ENCODE measurements at regions not wholly inside any gene's neighbourhood (a gene's known extent, or its start where the extent isn't known, plus 50 kb on each side); places are given as distances from the start of the nearest gene placed in this dataset.

DNA sequence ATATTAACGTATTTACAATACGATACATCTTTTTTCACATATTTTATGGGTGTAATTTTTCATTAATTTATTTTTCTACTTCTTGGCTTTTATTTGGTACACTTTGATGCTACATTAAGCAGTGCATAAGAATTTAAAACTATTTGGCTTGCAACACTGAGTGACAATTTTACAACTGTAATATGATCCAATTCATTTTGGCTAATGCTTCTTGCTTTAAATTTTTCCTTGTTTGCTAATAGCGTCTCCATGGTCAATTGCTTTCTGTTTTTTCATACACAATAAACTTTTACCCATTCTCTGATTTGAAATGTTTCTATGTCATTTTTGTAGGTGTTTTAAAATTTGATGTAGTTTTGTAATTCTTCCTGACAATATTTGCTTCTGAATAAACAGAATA, 773.2 kb downstream of the FAM181B start:
- TF ChIP-seq JUNB (IDR thresholded peaks at IDR 0.05) (no peak), BMI1 (IDR thresholded peaks at IDR 0.05; ENCODE audit: borderline replicate concordance) (no peak)
- TF ChIP-seq, protein P1, sequence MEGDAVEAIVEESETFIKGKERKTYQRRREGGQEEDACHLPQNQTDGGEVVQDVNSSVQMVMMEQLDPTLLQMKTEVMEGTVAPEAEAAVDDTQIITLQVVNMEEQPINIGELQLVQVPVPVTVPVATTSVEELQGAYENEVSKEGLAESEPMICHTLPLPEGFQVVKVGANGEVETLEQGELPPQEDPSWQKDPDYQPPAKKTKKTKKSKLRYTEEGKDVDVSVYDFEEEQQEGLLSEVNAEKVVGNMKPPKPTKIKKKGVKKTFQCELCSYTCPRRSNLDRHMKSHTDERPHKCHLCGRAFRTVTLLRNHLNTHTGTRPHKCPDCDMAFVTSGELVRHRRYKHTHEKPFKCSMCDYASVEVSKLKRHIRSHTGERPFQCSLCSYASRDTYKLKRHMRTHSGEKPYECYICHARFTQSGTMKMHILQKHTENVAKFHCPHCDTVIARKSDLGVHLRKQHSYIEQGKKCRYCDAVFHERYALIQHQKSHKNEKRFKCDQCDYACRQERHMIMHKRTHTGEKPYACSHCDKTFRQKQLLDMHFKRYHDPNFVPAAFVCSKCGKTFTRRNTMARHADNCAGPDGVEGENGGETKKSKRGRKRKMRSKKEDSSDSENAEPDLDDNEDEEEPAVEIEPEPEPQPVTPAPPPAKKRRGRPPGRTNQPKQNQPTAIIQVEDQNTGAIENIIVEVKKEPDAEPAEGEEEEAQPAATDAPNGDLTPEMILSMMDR (IDR thresholded peaks at IDR 0.05 in 2 of 3, conservative IDR thresholded peaks at IDR 0.05 in 1 of 3; ENCODE audit: control insufficient read depth in 2 of 3, extremely low read depth in 1 of 3, insufficient read depth in 1 of 3, low read depth in 3 of 3, low read length in 3 of 3), result no peak
